ENCODE measurements at regions not wholly inside any gene's neighbourhood (a gene's known extent, or its start where the extent isn't known, plus 50 kb on each side); places are given as distances from the start of the nearest gene placed in this dataset.

DNA sequence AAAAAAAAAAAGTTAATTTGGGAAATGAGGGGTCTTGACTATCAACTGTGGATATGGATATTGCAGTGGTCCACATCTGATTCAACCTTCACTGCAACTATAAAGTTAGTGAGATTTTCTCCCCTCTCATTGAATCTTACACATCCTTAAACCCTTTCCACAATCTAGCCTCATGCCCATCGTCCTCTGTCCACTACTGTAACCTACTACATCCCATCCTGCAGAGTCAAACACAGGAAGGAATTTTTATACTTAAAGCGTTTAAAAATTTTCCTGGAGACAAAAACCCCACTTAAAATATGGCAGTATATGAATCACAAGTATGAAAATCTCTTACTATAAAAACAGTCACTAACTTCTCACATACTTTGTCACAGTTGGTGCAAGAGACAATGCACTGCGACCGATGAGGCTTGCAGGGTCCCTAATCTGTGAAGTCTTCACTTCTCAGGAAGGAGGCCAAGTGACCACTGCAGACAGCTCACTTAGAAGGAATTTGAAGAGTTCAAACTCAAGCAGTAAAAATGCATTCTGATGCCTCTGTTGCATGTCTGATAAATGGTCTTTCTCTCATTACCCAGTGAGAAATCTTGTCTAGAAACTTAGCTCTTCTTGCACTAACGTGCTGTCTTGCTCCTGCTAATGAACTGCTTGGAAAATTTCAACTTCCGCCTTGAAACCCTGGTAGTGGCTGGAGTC is 50.3 kb upstream of the ST8SIA6 start:
- TF ChIP-seq, protein P1, sequence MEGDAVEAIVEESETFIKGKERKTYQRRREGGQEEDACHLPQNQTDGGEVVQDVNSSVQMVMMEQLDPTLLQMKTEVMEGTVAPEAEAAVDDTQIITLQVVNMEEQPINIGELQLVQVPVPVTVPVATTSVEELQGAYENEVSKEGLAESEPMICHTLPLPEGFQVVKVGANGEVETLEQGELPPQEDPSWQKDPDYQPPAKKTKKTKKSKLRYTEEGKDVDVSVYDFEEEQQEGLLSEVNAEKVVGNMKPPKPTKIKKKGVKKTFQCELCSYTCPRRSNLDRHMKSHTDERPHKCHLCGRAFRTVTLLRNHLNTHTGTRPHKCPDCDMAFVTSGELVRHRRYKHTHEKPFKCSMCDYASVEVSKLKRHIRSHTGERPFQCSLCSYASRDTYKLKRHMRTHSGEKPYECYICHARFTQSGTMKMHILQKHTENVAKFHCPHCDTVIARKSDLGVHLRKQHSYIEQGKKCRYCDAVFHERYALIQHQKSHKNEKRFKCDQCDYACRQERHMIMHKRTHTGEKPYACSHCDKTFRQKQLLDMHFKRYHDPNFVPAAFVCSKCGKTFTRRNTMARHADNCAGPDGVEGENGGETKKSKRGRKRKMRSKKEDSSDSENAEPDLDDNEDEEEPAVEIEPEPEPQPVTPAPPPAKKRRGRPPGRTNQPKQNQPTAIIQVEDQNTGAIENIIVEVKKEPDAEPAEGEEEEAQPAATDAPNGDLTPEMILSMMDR (IDR thresholded peaks at IDR 0.05) = no peak
- no peak for TF ChIP-seq POLR2A (IDR thresholded peaks at IDR 0.05)

Measured in breast epithelium (tissue), 3 donors.